HG03378 (cell line): ENCODE measurements at regions not wholly inside any gene's neighbourhood (a gene's known extent, or its start where the extent isn't known, plus 50 kb on each side); places are given as distances from the start of the nearest gene placed in this dataset.
"Not testable (repeated sequence)": the region's sequence is repeated elsewhere in the genome, so short reads cannot be mapped to it uniquely, and the experiment has no call there.

ENCODE experiments used
- ATAC-seq: cut with Tn5 transposase; IDR thresholded peaks from one replicate; pipeline ENCODE4 v1.9.1; 2021; ENCODE audit warnings: mild to moderate bottlenecking, moderate library complexity; ENCODE audit not compliant: unreplicated experiment

DNA sequence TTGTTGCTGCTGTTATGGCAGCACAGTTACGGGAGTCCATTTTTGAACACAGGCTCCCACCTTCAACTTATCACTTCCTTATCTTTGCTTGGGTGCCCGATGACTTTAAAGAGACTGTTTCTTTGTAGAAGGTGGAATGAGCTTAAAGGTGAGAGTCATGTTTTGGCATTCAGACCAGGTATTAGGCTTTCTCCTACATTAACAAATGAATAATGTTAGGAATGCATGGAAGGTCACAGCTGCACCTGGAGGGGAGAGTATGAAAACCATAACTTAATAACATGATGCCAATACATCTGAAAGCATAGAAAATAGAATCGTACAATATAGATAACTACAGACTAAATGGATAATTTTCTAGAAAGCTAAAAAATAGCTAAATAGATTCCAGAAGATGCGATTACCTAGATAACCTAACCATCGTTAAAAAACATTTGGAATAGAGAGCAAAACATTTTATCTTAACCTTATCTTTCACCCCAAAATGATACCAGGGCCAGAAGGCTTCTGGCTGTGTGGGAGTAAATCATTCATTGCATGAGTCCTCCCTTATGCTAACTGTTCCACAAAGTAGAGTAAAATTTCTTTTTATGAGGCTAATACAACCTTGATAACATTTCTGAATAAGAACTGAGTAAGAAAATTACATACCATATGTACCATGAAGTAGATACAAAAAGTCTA, 126.2 kb upstream of the ADCY2 start:
- ATAC-seq: no peak

DNA sequence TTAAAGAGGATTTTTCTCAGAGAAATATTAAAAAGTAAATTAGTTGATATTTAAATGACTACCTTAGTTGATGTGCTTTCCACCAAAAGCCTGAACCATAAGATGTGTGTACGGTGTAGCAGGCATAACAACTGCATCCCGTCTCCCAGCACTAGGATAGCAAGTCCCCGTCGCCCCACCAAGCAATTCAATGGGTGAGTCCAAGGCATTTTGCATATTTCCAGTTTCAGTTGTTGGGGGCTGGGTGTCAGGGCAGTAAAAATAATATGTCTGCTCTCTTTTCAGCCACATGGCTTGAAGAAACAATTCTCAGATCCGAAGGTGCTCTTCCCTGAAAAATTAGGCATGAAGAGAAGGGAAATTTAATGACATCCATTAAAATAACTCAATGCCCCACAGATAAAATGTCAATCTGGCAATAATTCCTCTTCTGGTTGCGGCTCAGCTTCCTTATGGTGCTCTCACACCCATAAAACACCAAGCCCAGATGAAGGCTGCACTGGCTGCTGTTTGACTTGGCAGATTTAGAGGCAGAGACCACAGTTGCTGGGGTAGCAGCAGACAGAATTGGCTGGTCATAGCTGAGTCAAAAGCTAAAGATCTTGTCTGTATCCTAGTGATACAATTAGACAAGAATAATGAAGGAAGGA, 124.4 kb upstream of the ADCY2 start:
- no peak for ATAC-seq

GRCh38 chr5:7272408-7272965, 123.5 kb upstream of the ADCY2 start:
- ATAC-seq: no peak

GRCh38 chr5:7274203-7274602, 121.7 kb upstream of the ADCY2 start:
- no peak for ATAC-seq

DNA sequence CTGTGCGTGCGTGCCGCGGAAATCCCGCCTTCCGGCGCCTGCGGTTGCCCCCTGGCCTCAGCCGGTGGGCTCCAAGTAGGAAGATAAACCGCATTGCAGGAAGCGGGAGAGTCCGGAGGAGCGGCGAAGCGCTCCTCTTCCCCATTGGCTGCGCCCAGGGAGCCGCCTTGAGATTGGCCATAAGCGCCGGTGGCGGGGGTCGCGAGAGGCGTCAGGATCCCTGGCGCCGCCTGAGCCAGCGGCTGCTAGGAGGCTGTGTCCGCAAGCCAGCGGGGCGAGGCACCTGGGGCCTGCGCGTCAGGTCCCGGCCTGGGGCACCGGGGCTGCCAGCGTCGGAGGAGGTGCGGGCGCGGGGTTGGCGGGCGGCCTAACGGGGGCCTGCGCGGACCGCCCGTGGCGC, 106.3 kb upstream of the ADCY2 start:
- ATAC-seq: not testable (repeated sequence)

DNA sequence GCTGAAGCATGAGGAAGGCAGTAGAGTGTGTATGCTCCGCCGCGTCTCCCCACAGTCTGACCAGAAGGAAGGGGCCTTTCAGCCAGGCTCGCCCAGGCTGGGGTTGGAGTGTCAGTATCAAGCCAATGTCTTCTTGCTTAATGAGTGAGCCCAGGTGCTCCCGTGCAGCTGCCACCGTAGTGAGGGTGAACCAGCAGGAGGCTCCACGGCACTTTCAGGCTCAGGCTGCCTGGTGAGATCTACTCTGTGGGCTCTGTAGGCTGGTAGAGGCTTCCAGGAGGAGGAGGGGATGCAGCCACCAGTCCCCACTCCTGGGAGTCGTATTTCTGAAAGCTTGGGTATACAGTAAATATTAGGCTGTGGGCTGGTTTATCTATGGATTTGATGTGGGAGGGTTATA, 98.1 kb upstream of the ADCY2 start:
- ATAC-seq: not testable (repeated sequence)

DNA sequence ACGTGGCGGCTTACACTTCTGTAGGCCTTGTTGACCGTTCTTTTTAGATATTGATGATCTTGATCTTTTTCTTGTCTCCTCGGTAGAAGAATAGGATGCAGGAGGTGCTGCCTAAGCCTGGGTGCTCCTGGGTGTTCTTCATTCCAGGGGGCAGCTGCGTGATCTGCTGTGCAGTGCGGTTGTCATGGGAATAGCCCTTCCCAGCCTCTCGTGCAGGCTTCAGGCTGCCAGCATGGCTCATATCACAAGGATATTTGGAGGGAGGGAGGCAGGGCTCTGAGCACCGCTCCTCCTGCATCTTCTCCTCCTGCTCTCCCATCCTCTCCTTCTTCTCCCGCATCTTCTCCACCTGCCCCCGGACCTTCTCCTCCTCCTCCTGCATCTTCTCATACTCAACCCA, 96.2 kb upstream of the ADCY2 start:
- ATAC-seq: not testable (repeated sequence)

GRCh38 chr5:7305000-7305674, 90.8 kb upstream of the ADCY2 start:
- not testable (repeated sequence) for ATAC-seq

- ATAC-seq: not testable (repeated sequence)
These were observed 89.4 kb upstream of the ADCY2 start for GRCh38 chr5:7306556-7306955.

GRCh38 chr5:7307709-7308108, 88.2 kb upstream of the ADCY2 start:
- not testable (repeated sequence) for ATAC-seq

DNA sequence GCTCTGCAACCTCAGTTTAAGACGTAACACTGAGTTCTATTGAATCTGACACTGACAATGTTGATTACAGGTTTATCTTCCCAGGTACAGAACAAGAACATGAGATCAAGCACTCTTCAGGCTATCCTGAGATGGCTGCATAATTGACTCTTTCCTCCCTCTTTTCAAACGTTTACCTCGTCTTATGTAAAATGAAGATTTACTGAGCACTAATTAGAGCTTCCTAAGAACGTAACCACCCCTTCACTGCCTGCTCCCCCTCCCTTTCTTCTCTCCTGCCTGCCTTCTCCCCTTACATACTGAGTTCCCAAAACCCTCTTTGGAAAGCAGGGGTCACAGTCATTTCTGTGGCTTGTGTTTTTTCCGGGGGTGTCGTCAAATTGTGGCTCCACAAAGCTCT, 86.2 kb upstream of the ADCY2 start:
- not testable (repeated sequence) for ATAC-seq

GRCh38 chr5:7310656-7311055, 85.3 kb upstream of the ADCY2 start:
- ATAC-seq: not testable (repeated sequence)

GRCh38 chr5:7315118-7315517, 80.8 kb upstream of the ADCY2 start:
- ATAC-seq: no peak

- ATAC-seq: no peak
These were observed 78.2 kb upstream of the ADCY2 start for GRCh38 chr5:7317751-7318150.

GRCh38 chr5:7320701-7321301, 75.1 kb upstream of the ADCY2 start:
- no peak for ATAC-seq

DNA sequence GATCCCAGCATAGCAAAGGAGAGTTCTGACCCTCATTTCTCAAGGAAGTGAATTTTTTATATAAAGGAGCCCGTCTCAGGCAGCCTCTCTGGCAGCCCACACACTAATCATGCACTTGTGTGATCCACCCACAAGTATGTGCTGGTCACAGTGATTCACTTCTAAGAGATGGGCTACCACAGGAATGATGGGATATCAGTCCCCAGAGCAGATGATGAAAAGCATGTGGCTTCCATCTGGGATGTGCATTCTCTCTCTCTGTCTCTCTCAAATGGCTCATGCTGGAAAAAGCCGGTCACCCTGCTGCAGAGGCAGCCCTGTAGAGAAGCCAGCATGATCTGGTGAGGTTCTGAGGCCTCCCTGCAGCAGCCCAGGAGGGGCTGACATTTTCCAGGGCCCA, 74.2 kb upstream of the ADCY2 start:
- ATAC-seq: no peak

DNA sequence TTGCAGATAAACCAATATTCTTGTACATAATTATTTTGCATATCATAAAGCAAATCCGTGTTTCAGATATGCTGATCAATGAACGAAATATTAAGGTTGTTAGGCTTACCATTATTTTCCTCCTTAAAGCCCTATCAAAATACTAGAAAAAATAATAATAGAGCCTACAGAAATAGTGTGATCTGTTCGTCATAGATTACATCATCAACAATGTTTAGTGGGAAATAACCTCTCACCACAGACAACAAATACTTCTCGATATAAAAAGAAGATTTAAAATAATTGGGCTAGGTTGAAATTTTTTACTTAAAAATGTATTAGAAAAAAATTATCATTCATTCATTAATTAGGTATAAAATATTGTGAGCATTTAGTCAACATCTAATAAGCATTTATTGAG, 71.0 kb upstream of the ADCY2 start:
- no peak for ATAC-seq

GRCh38 chr5:7325975-7326913, 69.7 kb upstream of the ADCY2 start:
- ATAC-seq: no peak

DNA sequence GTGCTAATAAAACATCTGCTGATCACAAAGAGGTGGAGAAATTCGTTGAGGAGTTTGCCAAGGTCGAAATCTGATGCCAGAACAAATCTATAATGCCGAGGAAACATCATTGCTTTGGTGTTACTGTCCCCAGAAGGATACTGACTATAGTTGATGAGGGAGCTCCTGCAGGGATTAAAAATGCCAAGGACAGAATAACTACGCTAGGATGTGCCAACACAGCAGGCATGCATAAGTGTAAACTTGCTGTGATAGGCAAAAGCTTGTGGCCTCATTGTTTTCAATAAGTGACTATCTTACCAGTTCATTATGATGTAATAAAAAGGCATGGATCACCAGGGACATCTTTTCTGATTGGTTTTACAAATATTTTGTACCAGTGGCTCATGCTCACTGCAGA, 66.8 kb upstream of the ADCY2 start:
- ATAC-seq: no peak

- ATAC-seq: no peak
These were observed 66.2 kb upstream of the ADCY2 start for GRCh38 chr5:7329712-7330111.
